ENCODE measurements at regions not wholly inside any gene's neighbourhood (a gene's known extent, or its start where the extent isn't known, plus 50 kb on each side); places are given as distances from the start of the nearest gene placed in this dataset.

DNA sequence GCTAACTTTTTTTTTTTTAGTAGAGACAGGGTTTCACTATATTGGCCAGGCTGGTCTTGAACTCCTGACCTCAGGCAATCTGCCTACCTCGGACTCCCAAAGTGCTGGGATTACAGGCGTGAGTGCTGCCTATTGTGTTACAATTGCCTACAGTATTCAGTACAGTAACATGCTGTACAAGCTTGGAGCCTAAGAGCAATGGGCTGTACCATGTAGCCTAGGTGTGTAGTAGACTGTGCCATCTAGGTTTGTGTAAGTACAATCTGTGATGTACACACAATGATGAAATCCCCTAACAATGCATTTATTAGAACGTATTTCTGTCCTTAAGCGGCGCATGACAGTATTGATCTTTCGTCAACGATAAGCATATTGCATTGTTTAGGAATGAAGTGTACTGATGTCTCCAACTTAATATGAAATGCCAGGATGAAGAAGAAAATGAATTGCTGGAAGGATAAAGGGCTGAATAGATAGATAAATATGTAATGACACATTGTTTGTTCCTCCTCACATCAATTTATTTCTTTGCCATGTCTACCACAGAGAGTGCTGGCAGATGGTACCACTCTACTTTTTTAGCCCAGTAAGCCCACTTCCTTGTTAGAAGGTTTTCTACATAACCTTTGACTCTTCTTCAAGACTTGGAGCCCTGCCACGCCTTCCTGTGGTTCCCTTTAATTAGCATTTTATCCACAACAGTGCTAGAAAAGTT lies 467.5 kb downstream of the VRK1 start:
- Histone ChIP-seq H3K4me1 (no peaks in the 10 kb centered on the region), H3K9me3 (no peaks in the 10 kb centered on the region), H3K27me3 (no peaks in the 10 kb centered on the region), H3K4me3 (no peak overlapping the region), H3K27ac (no peak overlapping the region), H3K36me3 (no peaks in the 10 kb centered on the region)
- no peak for DNase-seq (ENCODE audit: low spot score in 2 of 2)
- no peak for TF ChIP-seq POLR2A (IDR thresholded peaks at IDR 0.05)
- TF ChIP-seq EP300 (IDR thresholded peaks at IDR 0.05), result no peak
- TF ChIP-seq CTCF (IDR thresholded peaks at IDR 0.05), result no peak
- no peak for TF ChIP-seq POLR2AphosphoS5 (IDR thresholded peaks at IDR 0.05)
- WGBS, result 79% methylated on average over 8 of the region's 8 CpGs

- Histone ChIP-seq H3K27ac (no peak overlapping the region), H3K9me3 (no peaks in the 10 kb centered on the region), H3K36me3 (no peaks in the 10 kb centered on the region), H3K27me3 (no peaks in the 10 kb centered on the region), H3K4me3 (no peak overlapping the region), H3K4me1 (no peaks in the 10 kb centered on the region)
- DNase-seq (ENCODE audit: low spot score in 2 of 2), result no peak
- WGBS, result 38% methylated on average over 2 of the region's 2 CpGs
- TF ChIP-seq POLR2AphosphoS5 (IDR thresholded peaks at IDR 0.05) (no peak), CTCF (IDR thresholded peaks at IDR 0.05) (no peak), POLR2A (IDR thresholded peaks at IDR 0.05) (no peak), EP300 (IDR thresholded peaks at IDR 0.05) (no peak)
Observed at GRCh38 chr14:97266653-97267052, 469.5 kb downstream of the VRK1 start.

GRCh38 chr14:97267509-97267908 lies 470.3 kb downstream of the VRK1 start:
- no peaks in the 10 kb centered on the region for H3K27me3 ChIP-seq
- no peaks in the 10 kb centered on the region for H3K36me3 ChIP-seq
- DNase-seq (ENCODE audit: low spot score in 2 of 2), result no peak
- TF ChIP-seq EP300 (IDR thresholded peaks at IDR 0.05), result no peak
- no peak for TF ChIP-seq CTCF (IDR thresholded peaks at IDR 0.05)
- no peak for TF ChIP-seq POLR2A (IDR thresholded peaks at IDR 0.05)
- TF ChIP-seq POLR2AphosphoS5 (IDR thresholded peaks at IDR 0.05), result no peak
- no peaks in the 10 kb centered on the region for H3K9me3 ChIP-seq
- H3K27ac ChIP-seq, result no peak overlapping the region
- H3K4me1 ChIP-seq, result no peaks in the 10 kb centered on the region
- no peak overlapping the region for H3K4me3 ChIP-seq

GRCh38 chr14:97268097-97268496 lies 470.9 kb downstream of the VRK1 start:
- no peaks in the 10 kb centered on the region for H3K36me3 ChIP-seq
- H3K4me1 ChIP-seq, result no peaks in the 10 kb centered on the region
- no peak overlapping the region for H3K27ac ChIP-seq
- TF ChIP-seq POLR2AphosphoS5 (IDR thresholded peaks at IDR 0.05), result no peak
- no peak overlapping the region for H3K4me3 ChIP-seq
- no peaks in the 10 kb centered on the region for H3K9me3 ChIP-seq
- no peak for DNase-seq (ENCODE audit: low spot score in 2 of 2)
- WGBS, result 64% methylated on average over 2 of the region's 2 CpGs
- no peaks in the 10 kb centered on the region for H3K27me3 ChIP-seq

DNA sequence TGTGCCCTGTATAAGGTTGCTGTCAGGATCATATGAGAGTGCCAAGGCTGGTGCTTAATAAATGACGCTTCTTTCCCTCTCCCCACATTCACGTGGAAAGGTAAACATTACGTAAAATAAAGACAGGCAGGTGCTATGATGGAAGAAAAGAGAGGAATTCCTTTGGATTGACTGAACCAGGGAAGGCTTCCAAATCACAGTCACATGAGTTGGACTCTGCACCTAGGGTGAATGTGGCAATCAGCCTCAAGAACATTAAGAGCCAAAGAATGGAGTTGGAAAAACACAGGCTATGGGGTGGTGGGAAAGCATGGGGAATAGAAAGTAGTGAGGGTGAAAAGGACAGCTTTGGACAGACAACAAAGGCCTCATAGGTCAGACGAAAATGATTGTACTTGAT lies 473.1 kb downstream of the VRK1 start:
- Histone ChIP-seq H3K27me3 (peaks cover 5% of the 10 kb centered on the region), H3K9me3 (no peaks in the 10 kb centered on the region), H3K4me3 (no peak overlapping the region), H3K27ac (no peak overlapping the region), H3K4me1 (no peaks in the 10 kb centered on the region), H3K36me3 (no peaks in the 10 kb centered on the region)
- WGBS, result 64% methylated on average over 4 of the region's 4 CpGs
- no peak for DNase-seq (ENCODE audit: low spot score in 2 of 2)
- TF ChIP-seq EP300 (IDR thresholded peaks at IDR 0.05), result no peak
- no peak for TF ChIP-seq POLR2A (IDR thresholded peaks at IDR 0.05)
- no peak for TF ChIP-seq CTCF (IDR thresholded peaks at IDR 0.05)
- no peak for TF ChIP-seq POLR2AphosphoS5 (IDR thresholded peaks at IDR 0.05)

All from suprapubic skin (tissue), 4 donors.